HG03097 (cell line): ENCODE measurements at regions not wholly inside any gene's neighbourhood (a gene's known extent, or its start where the extent isn't known, plus 50 kb on each side); places are given as distances from the start of the nearest gene placed in this dataset.

Experiments used
- ATAC-seq: cut with Tn5 transposase; IDR thresholded peaks from one replicate; pipeline ENCODE4 v1.9.1; 2021; ENCODE audit not compliant: unreplicated experiment, low FRiP score

GRCh38 chr4:181971411-181971810 lies 271.8 kb upstream of the TENM3 start:
- ATAC-seq, result peak; percentile 85

- no peak for ATAC-seq
Observed at GRCh38 chr4:181971973-181972372, 271.2 kb upstream of the TENM3 start.

- ATAC-seq, result no peak
Observed at GRCh38 chr4:181976764-181977163, 266.4 kb upstream of the TENM3 start.

- ATAC-seq, result no peak
Observed at GRCh38 chr4:181982437-181982836, 260.8 kb upstream of the TENM3 start.

GRCh38 chr4:181982856-181983255 lies 260.3 kb upstream of the TENM3 start:
- no peak for ATAC-seq

GRCh38 chr4:181987392-181987791 lies 255.8 kb upstream of the TENM3 start:
- ATAC-seq, result no peak

- no peak for ATAC-seq
Observed at GRCh38 chr4:181989071-181989470, 254.1 kb upstream of the TENM3 start.

GRCh38 chr4:181991369-181992108 lies 251.7 kb upstream of the TENM3 start:
- no peak for ATAC-seq

GRCh38 chr4:181998398-181999295 lies 244.6 kb upstream of the TENM3 start:
- no peak for ATAC-seq

- no peak for ATAC-seq
Observed at GRCh38 chr4:182000077-182000476, 243.1 kb upstream of the TENM3 start.

- no peak for ATAC-seq
Observed at GRCh38 chr4:182010876-182011275, 232.3 kb upstream of the TENM3 start.

GRCh38 chr4:182014164-182014563 lies 229.0 kb upstream of the TENM3 start:
- ATAC-seq, result no peak

- ATAC-seq, result no peak
Observed at GRCh38 chr4:182015014-182015413, 228.2 kb upstream of the TENM3 start.

GRCh38 chr4:182015893-182016292 lies 227.3 kb upstream of the TENM3 start:
- ATAC-seq, result no peak

GRCh38 chr4:182017038-182017437 lies 226.2 kb upstream of the TENM3 start:
- no peak for ATAC-seq

GRCh38 chr4:182018691-182019090 lies 224.5 kb upstream of the TENM3 start:
- peak; percentile 61 for ATAC-seq

GRCh38 chr4:182019148-182019652 lies 224.0 kb upstream of the TENM3 start:
- peak; percentile 94 for ATAC-seq

GRCh38 chr4:182022909-182023308 lies 220.3 kb upstream of the TENM3 start:
- no peak for ATAC-seq

- no peak for ATAC-seq
Observed at GRCh38 chr4:182023469-182023868, 219.7 kb upstream of the TENM3 start.

- no peak for ATAC-seq
Observed at GRCh38 chr4:182042945-182043344, 200.3 kb upstream of the TENM3 start.

GRCh38 chr4:182048871-182049270 lies 194.3 kb upstream of the TENM3 start:
- no peak for ATAC-seq

GRCh38 chr4:182056866-182057265 lies 186.3 kb upstream of the TENM3 start:
- ATAC-seq, result no peak
